ENCODE measurements at regions not wholly inside any gene's neighbourhood (a gene's known extent, or its start where the extent isn't known, plus 50 kb on each side); places are given as distances from the start of the nearest gene placed in this dataset.
A peak's percentile ranks its signal among the peaks of the same experiment; 100 is the strongest.

DNA sequence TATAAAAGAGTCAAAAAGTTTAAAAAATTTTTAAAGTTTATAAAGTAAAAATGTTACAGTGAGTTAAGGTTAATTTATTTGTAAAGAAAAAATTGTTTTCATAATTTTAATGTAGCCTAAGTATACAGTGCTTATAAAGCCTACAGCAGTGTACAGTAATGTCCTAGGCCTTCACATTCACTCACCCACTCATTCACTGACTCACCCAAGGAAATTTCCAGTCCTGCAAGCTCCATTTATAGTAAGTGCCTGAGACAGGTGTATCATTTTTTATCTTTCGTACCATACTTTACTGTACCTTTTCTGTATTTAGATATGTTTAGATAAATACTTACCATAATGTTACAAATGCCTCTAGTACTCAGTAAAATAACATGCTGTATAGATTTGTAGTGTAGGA is 269.7 kb upstream of the PHF14 start:
- H3K27me3 ChIP-seq (ENCODE audit: control insufficient read depth in 3 of 3, insufficient read depth in 3 of 3, low read length in 2 of 3) = no peaks in the 10 kb centered on the region
- H3K9ac ChIP-seq (ENCODE audit: insufficient read depth in 1 of 2, low read length in 2 of 2) = no peak overlapping the region
- H3K36me3 ChIP-seq (ENCODE audit: control insufficient read depth in 4 of 4, insufficient read depth in 4 of 4, low read length in 4 of 4) = no peaks in the 10 kb centered on the region
- peaks cover 0 to 5% (median 0%) of the 10 kb centered on the region in 5 donors for H3K4me1 ChIP-seq (ENCODE audit: control insufficient read depth in 5 of 5, insufficient read depth in 5 of 5, low read length in 5 of 5)
- TF ChIP-seq, protein P1, sequence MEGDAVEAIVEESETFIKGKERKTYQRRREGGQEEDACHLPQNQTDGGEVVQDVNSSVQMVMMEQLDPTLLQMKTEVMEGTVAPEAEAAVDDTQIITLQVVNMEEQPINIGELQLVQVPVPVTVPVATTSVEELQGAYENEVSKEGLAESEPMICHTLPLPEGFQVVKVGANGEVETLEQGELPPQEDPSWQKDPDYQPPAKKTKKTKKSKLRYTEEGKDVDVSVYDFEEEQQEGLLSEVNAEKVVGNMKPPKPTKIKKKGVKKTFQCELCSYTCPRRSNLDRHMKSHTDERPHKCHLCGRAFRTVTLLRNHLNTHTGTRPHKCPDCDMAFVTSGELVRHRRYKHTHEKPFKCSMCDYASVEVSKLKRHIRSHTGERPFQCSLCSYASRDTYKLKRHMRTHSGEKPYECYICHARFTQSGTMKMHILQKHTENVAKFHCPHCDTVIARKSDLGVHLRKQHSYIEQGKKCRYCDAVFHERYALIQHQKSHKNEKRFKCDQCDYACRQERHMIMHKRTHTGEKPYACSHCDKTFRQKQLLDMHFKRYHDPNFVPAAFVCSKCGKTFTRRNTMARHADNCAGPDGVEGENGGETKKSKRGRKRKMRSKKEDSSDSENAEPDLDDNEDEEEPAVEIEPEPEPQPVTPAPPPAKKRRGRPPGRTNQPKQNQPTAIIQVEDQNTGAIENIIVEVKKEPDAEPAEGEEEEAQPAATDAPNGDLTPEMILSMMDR (IDR thresholded peaks at IDR 0.05; ENCODE audit: control extremely low read depth, extremely low read depth) = no peak
- H3K4me3 ChIP-seq = no peak overlapping the region
- WGBS, 2 donors = 89 to 93% methylated on average over 1 of the region's 1 CpG
- ATAC-seq (ENCODE audit: insufficient read depth, low FRiP score) = no peak
- H3K27ac ChIP-seq (ENCODE audit: low read depth in 1 of 2, low read length in 1 of 2) = no peak overlapping the region
- no peak for DNase-seq
- peaks cover 0 to 4% (median 0%) of the 10 kb centered on the region in 4 donors for H3K9me3 ChIP-seq (ENCODE audit: control insufficient read depth in 4 of 4, insufficient read depth in 3 of 4, low read length in 3 of 4)

DNA sequence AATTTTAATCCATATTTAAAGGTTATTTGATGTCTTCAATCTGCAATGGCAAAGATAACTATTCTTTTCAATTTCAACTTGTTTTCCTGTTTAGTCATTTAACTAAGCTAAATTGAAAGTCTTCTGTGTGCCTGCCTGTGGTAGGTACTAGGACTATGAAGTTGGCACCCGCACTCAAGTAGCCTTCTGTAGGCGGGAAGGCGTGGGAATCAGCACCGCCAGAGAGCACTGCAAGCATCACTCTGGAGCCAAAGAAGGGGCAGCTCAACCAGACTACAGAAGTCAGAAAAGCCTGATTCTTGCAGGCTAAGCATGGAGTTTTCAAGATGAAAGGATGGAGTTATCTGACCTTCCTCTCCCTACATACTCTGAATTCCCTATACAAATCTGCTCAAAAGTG is 269.0 kb upstream of the PHF14 start:
- DNase-seq = no peak
- no peak overlapping the region for H3K9ac ChIP-seq (ENCODE audit: insufficient read depth in 1 of 2, low read length in 2 of 2)
- H3K4me1 ChIP-seq (ENCODE audit: control insufficient read depth in 5 of 5, insufficient read depth in 5 of 5, low read length in 5 of 5) = peaks cover 0 to 5% (median 0%) of the 10 kb centered on the region in 5 donors
- WGBS, 2 donors = 96 to 98% methylated on average over 4 of the region's 4 CpGs
- no peaks in the 10 kb centered on the region for H3K27me3 ChIP-seq (ENCODE audit: control insufficient read depth in 3 of 3, insufficient read depth in 3 of 3, low read length in 2 of 3)
- H3K9me3 ChIP-seq (ENCODE audit: control insufficient read depth in 4 of 4, insufficient read depth in 3 of 4, low read length in 3 of 4) = peaks cover 0 to 4% (median 0%) of the 10 kb centered on the region in 4 donors
- ATAC-seq (ENCODE audit: insufficient read depth, low FRiP score) = no peak
- no peak overlapping the region for H3K4me3 ChIP-seq
- H3K27ac ChIP-seq (ENCODE audit: low read depth in 1 of 2, low read length in 1 of 2) = no peak overlapping the region
- TF ChIP-seq, protein P1 (IDR thresholded peaks at IDR 0.05; ENCODE audit: control extremely low read depth, extremely low read depth) = no peak
- H3K36me3 ChIP-seq (ENCODE audit: control insufficient read depth in 4 of 4, insufficient read depth in 4 of 4, low read length in 4 of 4) = no peaks in the 10 kb centered on the region

- no peaks in the 10 kb centered on the region for H3K27me3 ChIP-seq (ENCODE audit: control insufficient read depth in 3 of 3, insufficient read depth in 3 of 3, low read length in 2 of 3)
- H3K36me3 ChIP-seq (ENCODE audit: control insufficient read depth in 4 of 4, insufficient read depth in 4 of 4, low read length in 4 of 4) = no peaks in the 10 kb centered on the region
- no peak for DNase-seq
- peaks cover 0 to 5% (median 0%) of the 10 kb centered on the region in 5 donors for H3K4me1 ChIP-seq (ENCODE audit: control insufficient read depth in 5 of 5, insufficient read depth in 5 of 5, low read length in 5 of 5)
- TF ChIP-seq, protein P1 (IDR thresholded peaks at IDR 0.05; ENCODE audit: control extremely low read depth, extremely low read depth) = no peak
- H3K27ac ChIP-seq (ENCODE audit: low read depth in 1 of 2, low read length in 1 of 2) = no peak overlapping the region
- WGBS, 2 donors = 57 to 61% methylated on average over 3 of the region's 3 CpGs
- no peaks in the 10 kb centered on the region for H3K9me3 ChIP-seq (ENCODE audit: control insufficient read depth in 4 of 4, insufficient read depth in 3 of 4, low read length in 3 of 4)
- ATAC-seq (ENCODE audit: insufficient read depth, low FRiP score) = no peak
- no peak overlapping the region for H3K4me3 ChIP-seq
- no peak overlapping the region for H3K9ac ChIP-seq (ENCODE audit: insufficient read depth in 1 of 2, low read length in 2 of 2)
Observed at GRCh38 chr7:10706875-10707493, 266.7 kb upstream of the PHF14 start.

DNA sequence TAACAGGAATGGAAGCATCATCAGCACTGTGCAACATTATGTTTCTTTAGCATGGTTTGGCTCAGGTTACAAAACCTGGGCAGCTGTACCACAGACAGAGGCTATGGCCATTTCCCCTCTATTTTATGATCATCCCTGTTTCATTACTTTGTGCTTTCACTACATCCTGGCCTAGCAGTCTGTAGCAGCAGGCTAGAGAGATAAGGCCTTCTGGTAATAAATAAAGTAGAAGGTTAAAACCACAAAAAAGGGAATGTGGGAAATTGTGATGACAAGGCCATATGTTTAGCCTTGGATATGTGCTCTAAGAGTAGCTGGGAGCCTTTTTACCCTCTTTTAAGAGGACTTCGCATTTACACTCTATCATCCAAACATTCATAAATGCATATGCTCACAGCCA is 266.2 kb upstream of the PHF14 start:
- TF ChIP-seq, protein P1 (IDR thresholded peaks at IDR 0.05; ENCODE audit: control extremely low read depth, extremely low read depth) = no peak
- DNase-seq (peak in 2 of 3 donors; percentile 3 to 9), ATAC-seq (ENCODE audit: insufficient read depth, low FRiP score) (no peak)
- no peak overlapping the region for H3K9ac ChIP-seq (ENCODE audit: insufficient read depth in 1 of 2, low read length in 2 of 2)
- no peaks in the 10 kb centered on the region for H3K9me3 ChIP-seq (ENCODE audit: control insufficient read depth in 4 of 4, insufficient read depth in 3 of 4, low read length in 3 of 4)
- H3K27me3 ChIP-seq (ENCODE audit: control insufficient read depth in 3 of 3, insufficient read depth in 3 of 3, low read length in 2 of 3) = no peaks in the 10 kb centered on the region
- H3K4me1 ChIP-seq (ENCODE audit: control insufficient read depth in 5 of 5, insufficient read depth in 5 of 5, low read length in 5 of 5) = peaks cover 0 to 5% (median 0%) of the 10 kb centered on the region in 5 donors
- no peaks in the 10 kb centered on the region for H3K36me3 ChIP-seq (ENCODE audit: control insufficient read depth in 4 of 4, insufficient read depth in 4 of 4, low read length in 4 of 4)
- H3K4me3 ChIP-seq = no peak overlapping the region
- 69 to 74% methylated on average over 1 of the region's 1 CpG for WGBS, 2 donors
- H3K27ac ChIP-seq (ENCODE audit: low read depth in 1 of 2, low read length in 1 of 2) = no peak overlapping the region
